Mesenchymal stem cell (in vitro differentiated cells and primary cell): ENCODE measurements at regions not wholly inside any gene's neighbourhood (a gene's known extent, or its start where the extent isn't known, plus 50 kb on each side); places are given as distances from the start of the nearest gene placed in this dataset.

Experiments used
- DNase-seq: peaks from one replicate; pipeline ENCODE4 v3.0.0-alpha.2; 2013
- H2AFZ ChIP-seq: one replicate; pipeline ENCODE4 v1.6.1; 2013; ENCODE audit warnings: low read depth, mild to moderate bottlenecking, control low read depth, inconsistent platforms, low read length, moderate library complexity
- H2AK5ac ChIP-seq: 2 replicates; pipeline ENCODE4 v1.6.1; 2013; ENCODE audit warnings: low read length, moderate library complexity, mild to moderate bottlenecking, inconsistent platforms; ENCODE audit not compliant: severe bottlenecking
- H2BK120ac ChIP-seq: one replicate; pipeline ENCODE4 v1.6.1; 2013; ENCODE audit warnings: low read depth, mild to moderate bottlenecking, inconsistent platforms, low read length, moderate library complexity
- H2BK12ac ChIP-seq, 2 experiments: one replicate each; pipeline ENCODE4 v1.6.1; 2013; ENCODE audit warnings: inconsistent platforms in 2 of 2, low read length in 2 of 2, mild to moderate bottlenecking in 2 of 2, moderate library complexity in 2 of 2, control low read depth in 1 of 2
- H2BK15ac ChIP-seq: one replicate; pipeline ENCODE4 v1.6.1; 2013; ENCODE audit warnings: mild to moderate bottlenecking, low read depth, inconsistent platforms; ENCODE audit not compliant: poor library complexity, severe bottlenecking
- H2BK5ac ChIP-seq: 2 replicates; pipeline ENCODE4 v1.6.1; 2013; ENCODE audit warnings: low read depth, mild to moderate bottlenecking, low read length, control low read depth, inconsistent platforms; ENCODE audit not compliant: poor library complexity, severe bottlenecking
- H3K14ac ChIP-seq, 2 experiments: one replicate each; pipeline ENCODE4 v1.6.1; 2013; ENCODE audit warnings: inconsistent platforms in 2 of 2, low read length in 2 of 2, control low read depth in 1 of 2, mild to moderate bottlenecking in 1 of 2, moderate library complexity in 1 of 2
- H3K18ac ChIP-seq, 2 experiments: one replicate each; pipeline ENCODE4 v1.6.1; 2013; ENCODE audit warnings: inconsistent platforms in 2 of 2, low read length in 2 of 2, control low read depth in 1 of 2, low read depth in 1 of 2, mild to moderate bottlenecking in 1 of 2
- H3K23ac ChIP-seq, 2 experiments: one replicate each; pipeline ENCODE4 v1.6.1; 2013; ENCODE audit warnings: inconsistent platforms in 2 of 2, low read length in 2 of 2, mild to moderate bottlenecking in 2 of 2, moderate library complexity in 2 of 2, control low read depth in 1 of 2
- H3K27ac ChIP-seq: 2 replicates; pipeline ENCODE4 v1.5.1; 2013; ENCODE audit warnings: mild to moderate bottlenecking, moderate library complexity, low read length, control low read depth, inconsistent platforms; ENCODE audit not compliant: poor library complexity, severe bottlenecking
- H3K27me3 ChIP-seq, 2 experiments: 2 replicates each; pipeline versions ENCODE4 v1.6.1 to v1.7.0; 2013; ENCODE audit warnings: low read length in 2 of 2, mild to moderate bottlenecking in 2 of 2, moderate library complexity in 2 of 2, control low read depth in 1 of 2, inconsistent platforms in 1 of 2; ENCODE audit not compliant: control insufficient read depth in 1 of 2, insufficient read depth in 1 of 2
- H3K36me3 ChIP-seq, 2 experiments: 2 replicates each; pipeline versions ENCODE4 v1.6.1 to v1.7.0; 2013; ENCODE audit warnings: low read length in 2 of 2, control low read depth in 1 of 2, inconsistent platforms in 1 of 2, low read depth in 1 of 2, mild to moderate bottlenecking in 1 of 2; ENCODE audit not compliant: insufficient read depth in 2 of 2, control insufficient read depth in 1 of 2
- H3K4ac ChIP-seq, 2 experiments: one replicate each; pipeline ENCODE4 v1.6.1; 2013; ENCODE audit warnings: inconsistent platforms in 2 of 2, low read length in 2 of 2, mild to moderate bottlenecking in 2 of 2, moderate library complexity in 2 of 2, control low read depth in 1 of 2, low read depth in 1 of 2
- H3K4me1 ChIP-seq: 2 replicates; pipeline ENCODE4 v1.6.1; 2013; ENCODE audit warnings: low read depth, low read length, control low read depth; ENCODE audit not compliant: control insufficient read depth, insufficient read depth
- H3K4me2 ChIP-seq: 2 replicates; pipeline ENCODE4 v1.6.1; 2013; ENCODE audit warnings: low read length, mild to moderate bottlenecking, inconsistent platforms; ENCODE audit not compliant: poor library complexity, severe bottlenecking
- H3K4me3 ChIP-seq, 2 experiments: 2 replicates each; pipeline versions ENCODE4 v1.5.1 to v1.7.0; 2013; ENCODE audit warnings: low read length in 2 of 2, mild to moderate bottlenecking in 2 of 2, control low read depth in 1 of 2, low read depth in 1 of 2; ENCODE audit not compliant: insufficient read depth in 1 of 2
- H3K79me1 ChIP-seq: replicated peaks from 2 replicates; pipeline ENCODE4 v1.6.1; 2013; ENCODE audit warnings: mild to moderate bottlenecking, control low read depth, low read length, inconsistent platforms; ENCODE audit not compliant: poor library complexity, severe bottlenecking
- H3K9ac ChIP-seq: 2 replicates; pipeline ENCODE4 v1.7.0; 2013; ENCODE audit warnings: mild to moderate bottlenecking, low read length, moderate library complexity
- H3K9me3 ChIP-seq: 2 replicates; pipeline ENCODE4 v1.7.0; 2013; ENCODE audit warnings: mild to moderate bottlenecking, low read length; ENCODE audit not compliant: control insufficient read depth
- H4K8ac ChIP-seq: one replicate; pipeline ENCODE4 v1.6.1; 2013; ENCODE audit warnings: inconsistent platforms, mild to moderate bottlenecking, low read length, moderate library complexity
- H4K91ac ChIP-seq: one replicate; pipeline ENCODE4 v1.6.1; 2013; ENCODE audit warnings: mild to moderate bottlenecking, low read length, inconsistent platforms
- WGBS: methylation state at CpG from one replicate; pipeline ENCODE4 v1.1.7; 2013; ENCODE audit warnings: mixed read lengths; 5-methylcytosine and 5-hydroxymethylcytosine counted together

- no peak overlapping the region for H3K4me3 ChIP-seq
- no peak overlapping the region for H3K4ac ChIP-seq
- H3K9ac ChIP-seq: no peak overlapping the region
- H3K18ac ChIP-seq: no peak overlapping the region
- no peak overlapping the region for H3K23ac ChIP-seq
- no peak overlapping the region for H3K4me2 ChIP-seq
- WGBS: 97% methylated on average over 1 of the region's 1 CpG
- H3K36me3 ChIP-seq: no peaks in the 10 kb centered on the region
- H2BK15ac ChIP-seq: no peak overlapping the region
- H4K8ac ChIP-seq: no peak overlapping the region
- H3K4me1 ChIP-seq: peaks cover 1% of the 10 kb centered on the region
- no peak overlapping the region for H2AFZ ChIP-seq
- H4K91ac ChIP-seq: no peak overlapping the region
- H3K79me1 ChIP-seq: no peaks in the 10 kb centered on the region
- H3K14ac ChIP-seq: no peak overlapping the region
- H2AK5ac ChIP-seq: no peak overlapping the region
- DNase-seq: no peak
- H2BK12ac ChIP-seq: no peak overlapping the region
- H2BK120ac ChIP-seq: no peak overlapping the region
- H3K9me3 ChIP-seq: peaks cover 8% of the 10 kb centered on the region
- H2BK5ac ChIP-seq: no peak overlapping the region
- no peak overlapping the region for H3K27ac ChIP-seq
- no peaks in the 10 kb centered on the region for H3K27me3 ChIP-seq
Measured at GRCh38 chr2:43119303-43119702, 107.1 kb downstream of the ZFP36L2 start.

GRCh38 chr2:43117521-43118143 is 108.8 kb downstream of the ZFP36L2 start:
- H2BK120ac ChIP-seq: no peak overlapping the region
- H3K79me1 ChIP-seq: no peaks in the 10 kb centered on the region
- no peak overlapping the region for H3K14ac ChIP-seq
- H2BK15ac ChIP-seq: no peak overlapping the region
- peaks cover 8% of the 10 kb centered on the region for H3K9me3 ChIP-seq
- H2AK5ac ChIP-seq: no peak overlapping the region
- H3K27ac ChIP-seq: no peak overlapping the region
- H4K91ac ChIP-seq: no peak overlapping the region
- no peak overlapping the region for H3K4me3 ChIP-seq
- no peak for DNase-seq
- H2AFZ ChIP-seq: no peak overlapping the region
- no peak overlapping the region for H2BK12ac ChIP-seq
- no peaks in the 10 kb centered on the region for H3K27me3 ChIP-seq
- H3K9ac ChIP-seq: no peak overlapping the region
- no peak overlapping the region for H2BK5ac ChIP-seq
- H3K4me1 ChIP-seq: peaks cover 1% of the 10 kb centered on the region
- no peak overlapping the region for H3K4me2 ChIP-seq
- H3K36me3 ChIP-seq: no peaks in the 10 kb centered on the region
- H4K8ac ChIP-seq: no peak overlapping the region
- no peak overlapping the region for H3K18ac ChIP-seq
- H3K23ac ChIP-seq: no peak overlapping the region
- 94% methylated on average over 2 of the region's 2 CpGs for WGBS
- H3K4ac ChIP-seq: no peak overlapping the region

- Histone ChIP-seq H3K14ac (no peak overlapping the region), H3K79me1 (no peaks in the 10 kb centered on the region), H4K91ac (no peak overlapping the region), H2AK5ac (no peak overlapping the region), H3K23ac (no peak overlapping the region), H3K4me1 (peaks cover 1% of the 10 kb centered on the region), H3K27ac (no peak overlapping the region), H3K9ac (no peak overlapping the region), H3K18ac (no peak overlapping the region), H2BK120ac (no peak overlapping the region), H3K4me3 (no peak overlapping the region), H3K4me2 (no peak overlapping the region), H4K8ac (no peak overlapping the region), H3K4ac (no peak overlapping the region), H2BK5ac (no peak overlapping the region), H3K9me3 (peaks cover 8% of the 10 kb centered on the region), H3K27me3 (no peaks in the 10 kb centered on the region), H2BK12ac (no peak overlapping the region), H2BK15ac (no peak overlapping the region), H3K36me3 (no peaks in the 10 kb centered on the region), H2AFZ (no peak overlapping the region)
- DNase-seq: no peak
- 95% methylated on average over 2 of the region's 3 CpGs for WGBS
Measured at GRCh38 chr2:43116988-43117387, 109.4 kb downstream of the ZFP36L2 start.

GRCh38 chr2:43115881-43116280 is 110.5 kb downstream of the ZFP36L2 start:
- H4K91ac ChIP-seq: no peak overlapping the region
- peaks cover 1% of the 10 kb centered on the region for H3K4me1 ChIP-seq
- no peak overlapping the region for H2BK5ac ChIP-seq
- H4K8ac ChIP-seq: no peak overlapping the region
- no peak overlapping the region for H3K9ac ChIP-seq
- 71% methylated on average over 1 of the region's 5 CpGs for WGBS
- no peak overlapping the region for H2AK5ac ChIP-seq
- H3K4me3 ChIP-seq: no peak overlapping the region
- H3K36me3 ChIP-seq: no peaks in the 10 kb centered on the region
- no peak for DNase-seq
- no peaks in the 10 kb centered on the region for H3K27me3 ChIP-seq
- H3K18ac ChIP-seq: no peak overlapping the region
- no peak overlapping the region for H2AFZ ChIP-seq
- no peak overlapping the region for H3K4me2 ChIP-seq
- no peaks in the 10 kb centered on the region for H3K79me1 ChIP-seq
- no peak overlapping the region for H2BK120ac ChIP-seq
- H3K14ac ChIP-seq: no peak overlapping the region
- H2BK12ac ChIP-seq: no peak overlapping the region
- H3K9me3 ChIP-seq: peaks cover 8% of the 10 kb centered on the region
- H3K23ac ChIP-seq: no peak overlapping the region
- H2BK15ac ChIP-seq: no peak overlapping the region
- H3K4ac ChIP-seq: no peak overlapping the region
- no peak overlapping the region for H3K27ac ChIP-seq
